Esophagus squamous epithelium (tissue), 4 donors: ENCODE measurements at regions not wholly inside any gene's neighbourhood (a gene's known extent, or its start where the extent isn't known, plus 50 kb on each side); places are given as distances from the start of the nearest gene placed in this dataset.

Source experiments
- POLR2A ChIP-seq, 4 donors: fragments of 450-650 bp; IDR thresholded peaks; one replicate each; pipeline ENCODE4 v1.6.1; 2017; ENCODE audit warnings: antibody characterized with exemption in 4 of 4, mild to moderate bottlenecking in 4 of 4, moderate library complexity in 3 of 4
- TF ChIP-seq, protein P1 (sequence below), 6 experiments: fragments of 450-650 bp in 4 of 6; fragments of 200-600 bp in 2 of 6; sonication (generic) in 2 of 6; IDR thresholded peaks; one replicate each; pipeline ENCODE4 v1.5.1; 2016 to 2019; ENCODE audit warnings: antibody characterized with exemption in 6 of 6, mild to moderate bottlenecking in 4 of 6, moderate library complexity in 4 of 6

DNA sequence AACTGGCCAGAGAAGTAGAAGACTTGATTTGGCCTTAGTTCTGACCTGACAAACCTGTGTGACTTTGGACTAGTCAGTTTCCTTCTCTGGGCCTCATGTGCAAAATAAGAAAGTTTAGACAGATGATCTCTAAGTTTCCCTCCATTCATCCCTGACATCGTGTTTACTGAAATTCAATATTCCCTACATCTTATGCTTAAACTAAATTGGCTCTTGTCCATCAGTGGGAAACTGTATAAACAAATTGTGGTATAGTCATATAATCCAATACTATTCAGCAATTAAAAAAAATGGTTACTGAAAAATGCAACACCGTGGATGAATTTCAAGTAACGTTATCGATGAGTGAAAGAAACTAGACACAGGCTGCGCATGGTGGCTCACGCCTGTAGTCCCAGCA is 64.4 kb upstream of the HRH1 start:
- TF ChIP-seq, protein P1, sequence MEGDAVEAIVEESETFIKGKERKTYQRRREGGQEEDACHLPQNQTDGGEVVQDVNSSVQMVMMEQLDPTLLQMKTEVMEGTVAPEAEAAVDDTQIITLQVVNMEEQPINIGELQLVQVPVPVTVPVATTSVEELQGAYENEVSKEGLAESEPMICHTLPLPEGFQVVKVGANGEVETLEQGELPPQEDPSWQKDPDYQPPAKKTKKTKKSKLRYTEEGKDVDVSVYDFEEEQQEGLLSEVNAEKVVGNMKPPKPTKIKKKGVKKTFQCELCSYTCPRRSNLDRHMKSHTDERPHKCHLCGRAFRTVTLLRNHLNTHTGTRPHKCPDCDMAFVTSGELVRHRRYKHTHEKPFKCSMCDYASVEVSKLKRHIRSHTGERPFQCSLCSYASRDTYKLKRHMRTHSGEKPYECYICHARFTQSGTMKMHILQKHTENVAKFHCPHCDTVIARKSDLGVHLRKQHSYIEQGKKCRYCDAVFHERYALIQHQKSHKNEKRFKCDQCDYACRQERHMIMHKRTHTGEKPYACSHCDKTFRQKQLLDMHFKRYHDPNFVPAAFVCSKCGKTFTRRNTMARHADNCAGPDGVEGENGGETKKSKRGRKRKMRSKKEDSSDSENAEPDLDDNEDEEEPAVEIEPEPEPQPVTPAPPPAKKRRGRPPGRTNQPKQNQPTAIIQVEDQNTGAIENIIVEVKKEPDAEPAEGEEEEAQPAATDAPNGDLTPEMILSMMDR (IDR thresholded peaks at IDR 0.05) = no peak
- TF ChIP-seq POLR2A (IDR thresholded peaks at IDR 0.05) = no peak
